VCaP (cell line): ENCODE measurements at regions not wholly inside any gene's neighbourhood (a gene's known extent, or its start where the extent isn't known, plus 50 kb on each side); places are given as distances from the start of the nearest gene placed in this dataset.

Experiments
- H3K27ac ChIP-seq: fragments of 450-650 bp; 2 replicates; pipeline ENCODE4 v1.5.1; 2017
- TF ChIP-seq, protein P1 (sequence below): fragments of 450-650 bp; conservative IDR thresholded peaks from 2 replicates; pipeline ENCODE4 v1.5.1; 2017; ENCODE audit warnings: mild to moderate bottlenecking, moderate library complexity

DNA sequence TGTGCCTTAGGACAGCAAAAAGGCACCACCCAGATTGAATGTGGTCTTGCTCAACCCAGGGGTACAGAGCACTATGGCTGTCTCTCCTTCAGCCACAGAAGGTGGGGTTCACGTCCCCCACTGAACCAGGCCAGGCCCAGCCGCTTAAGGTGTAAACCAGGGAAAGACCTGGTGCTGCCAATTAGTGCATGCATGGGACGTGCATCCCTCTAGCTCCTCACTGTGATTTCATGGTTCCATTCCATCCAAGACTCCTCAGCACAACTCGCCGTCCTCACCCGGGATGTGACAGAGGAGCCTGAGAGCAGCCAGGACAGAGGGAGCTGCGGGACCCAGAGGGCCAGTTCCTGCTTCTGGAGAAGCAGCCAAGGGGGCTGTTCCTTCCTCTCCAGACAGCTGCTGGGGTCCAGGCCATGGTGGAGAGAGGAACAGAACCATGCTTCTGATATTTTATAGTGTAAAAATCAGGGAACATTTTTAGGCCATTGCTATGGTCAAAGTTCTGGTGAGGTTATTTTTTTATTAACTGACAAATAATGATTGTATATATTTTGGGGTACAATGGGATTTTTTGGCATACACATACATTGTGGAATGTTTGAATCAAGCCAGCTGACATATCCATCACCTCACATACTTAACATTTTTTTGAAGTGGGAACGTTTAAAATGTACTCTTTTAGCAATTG is 492.2 kb upstream of the B3GAT1 start:
- no peak overlapping the region for H3K27ac ChIP-seq
- TF ChIP-seq, protein P1, sequence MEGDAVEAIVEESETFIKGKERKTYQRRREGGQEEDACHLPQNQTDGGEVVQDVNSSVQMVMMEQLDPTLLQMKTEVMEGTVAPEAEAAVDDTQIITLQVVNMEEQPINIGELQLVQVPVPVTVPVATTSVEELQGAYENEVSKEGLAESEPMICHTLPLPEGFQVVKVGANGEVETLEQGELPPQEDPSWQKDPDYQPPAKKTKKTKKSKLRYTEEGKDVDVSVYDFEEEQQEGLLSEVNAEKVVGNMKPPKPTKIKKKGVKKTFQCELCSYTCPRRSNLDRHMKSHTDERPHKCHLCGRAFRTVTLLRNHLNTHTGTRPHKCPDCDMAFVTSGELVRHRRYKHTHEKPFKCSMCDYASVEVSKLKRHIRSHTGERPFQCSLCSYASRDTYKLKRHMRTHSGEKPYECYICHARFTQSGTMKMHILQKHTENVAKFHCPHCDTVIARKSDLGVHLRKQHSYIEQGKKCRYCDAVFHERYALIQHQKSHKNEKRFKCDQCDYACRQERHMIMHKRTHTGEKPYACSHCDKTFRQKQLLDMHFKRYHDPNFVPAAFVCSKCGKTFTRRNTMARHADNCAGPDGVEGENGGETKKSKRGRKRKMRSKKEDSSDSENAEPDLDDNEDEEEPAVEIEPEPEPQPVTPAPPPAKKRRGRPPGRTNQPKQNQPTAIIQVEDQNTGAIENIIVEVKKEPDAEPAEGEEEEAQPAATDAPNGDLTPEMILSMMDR, result no peak

DNA sequence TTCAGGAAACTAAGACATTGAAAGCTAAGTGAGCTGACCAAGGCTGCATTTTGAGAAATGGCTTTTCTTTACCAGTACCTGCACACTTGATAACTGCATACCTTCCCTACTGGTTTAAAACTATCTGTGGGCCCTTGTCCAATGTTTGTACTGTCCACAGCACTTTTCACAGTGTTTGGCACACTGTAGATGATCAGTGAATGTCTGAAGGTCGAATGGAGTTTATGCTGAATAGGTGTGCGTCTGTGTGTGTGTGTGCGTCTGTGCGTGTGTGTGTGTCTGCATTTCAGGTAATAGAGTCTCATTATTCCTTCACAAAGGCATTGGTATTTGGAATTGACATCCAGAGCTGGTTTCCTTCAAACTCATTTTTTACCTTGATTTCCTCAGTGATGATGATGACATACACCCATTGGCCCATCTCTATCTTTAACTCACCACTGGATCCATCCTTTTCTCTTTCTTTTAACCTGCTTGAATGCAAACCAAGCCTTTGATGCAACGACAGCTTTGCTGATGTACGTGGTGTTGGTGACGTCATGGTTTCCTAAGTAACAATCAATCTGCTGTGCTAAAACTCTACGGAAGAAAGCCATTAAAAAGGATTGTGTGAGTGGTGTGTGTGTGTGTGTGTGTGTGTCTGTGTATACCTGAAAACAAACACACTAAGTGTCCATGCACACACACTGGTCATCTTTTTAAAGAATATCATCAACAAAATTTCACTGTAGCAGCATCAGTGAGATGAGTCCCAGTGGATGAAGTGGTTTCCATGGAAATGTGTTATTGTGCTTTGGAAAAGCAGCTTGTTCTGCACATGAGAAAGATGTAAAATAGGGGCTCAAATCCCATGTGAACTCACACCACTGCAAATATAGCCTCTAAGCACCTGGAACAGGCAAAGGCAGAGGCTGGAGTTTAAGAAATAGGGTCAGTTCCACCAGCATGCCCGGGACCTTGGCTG is 490.2 kb upstream of the B3GAT1 start:
- no peak overlapping the region for H3K27ac ChIP-seq
- TF ChIP-seq, protein P1, result no peak

DNA sequence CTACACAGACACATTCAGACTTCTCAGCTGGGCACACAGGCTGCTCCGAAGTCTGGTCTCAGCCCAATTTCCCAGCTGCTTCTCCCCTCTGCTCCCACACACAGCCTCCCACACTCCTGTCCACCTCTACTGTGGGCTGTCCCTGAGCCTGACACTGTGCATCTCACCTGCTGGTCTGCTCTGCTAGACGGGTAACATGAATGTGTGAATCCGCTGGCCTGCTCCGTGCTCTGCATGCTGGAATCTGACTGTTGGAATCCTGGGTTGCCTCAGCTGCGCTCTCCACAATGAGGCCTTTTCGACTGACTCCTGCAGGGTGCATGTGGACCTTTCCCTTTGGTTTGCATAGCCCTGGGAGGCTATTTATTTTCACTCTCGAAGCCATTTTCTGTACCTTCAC is 489.5 kb upstream of the B3GAT1 start:
- H3K27ac ChIP-seq, result no peak overlapping the region
- TF ChIP-seq, protein P1, result no peak

DNA sequence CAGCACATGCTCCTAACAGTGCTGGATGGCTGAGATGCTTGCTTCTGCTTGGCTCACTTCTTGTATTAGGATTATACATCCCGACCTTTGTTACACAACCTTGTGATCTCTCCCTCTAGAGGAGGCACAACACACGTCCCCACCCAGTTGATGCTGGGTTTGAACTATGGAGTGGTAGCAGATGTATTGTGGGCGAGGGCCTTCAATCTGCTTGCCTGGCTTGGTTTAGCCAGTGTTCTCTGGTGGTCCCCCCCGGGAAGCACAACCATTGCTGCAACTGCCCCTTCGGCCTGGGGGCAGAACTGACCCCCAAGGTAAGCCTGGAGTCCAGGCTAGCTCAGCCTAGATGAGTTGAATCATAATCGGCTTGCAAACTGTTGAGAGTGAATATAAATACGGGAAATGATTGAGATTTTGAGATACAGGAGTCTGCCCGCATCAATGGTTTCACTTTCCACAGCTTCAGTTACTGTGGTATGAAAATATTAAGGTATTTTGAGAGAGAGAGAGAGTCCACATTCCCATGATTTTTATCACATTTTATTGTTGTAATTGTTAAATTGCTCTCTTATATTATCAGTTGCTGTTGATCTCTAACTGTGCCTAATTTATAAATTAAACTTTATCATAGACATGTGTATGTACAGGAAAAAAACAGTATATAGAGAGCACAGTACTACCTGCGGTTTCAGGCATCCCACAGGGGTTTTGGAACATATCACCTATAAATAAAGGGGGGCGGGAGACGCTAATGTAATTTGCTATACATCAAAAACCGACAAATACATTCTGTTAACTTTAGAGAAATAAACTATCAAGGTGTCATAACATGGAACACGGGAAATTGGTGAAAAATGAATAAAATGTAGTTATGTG is 482.0 kb upstream of the B3GAT1 start:
- TF ChIP-seq, protein P1, result no peak

DNA sequence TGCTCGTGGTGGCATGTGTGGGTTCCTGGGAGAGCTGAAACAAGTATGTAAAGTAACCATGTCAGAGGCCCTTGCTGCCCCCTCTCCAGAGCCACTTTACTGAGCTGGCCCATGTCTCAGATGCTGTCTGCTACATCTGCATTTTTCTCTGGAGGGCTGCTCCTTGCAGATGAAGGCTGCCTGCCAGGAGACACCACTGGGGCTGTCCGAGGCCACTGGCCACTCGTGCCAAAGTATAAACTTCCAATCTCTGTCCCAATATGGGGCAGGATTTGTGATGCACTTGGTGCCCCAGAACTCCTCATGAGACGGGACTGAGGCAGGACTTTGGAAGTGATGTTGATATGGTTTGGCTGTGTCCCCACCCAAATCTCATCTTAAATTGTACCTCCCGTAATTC is 478.4 kb upstream of the B3GAT1 start:
- TF ChIP-seq, protein P1, result no peak
- H3K27ac ChIP-seq, result no peak overlapping the region

More for the DNA sequence above, 482.0 kb upstream of the B3GAT1 start:
- H3K27ac ChIP-seq, result no peak overlapping the region

DNA sequence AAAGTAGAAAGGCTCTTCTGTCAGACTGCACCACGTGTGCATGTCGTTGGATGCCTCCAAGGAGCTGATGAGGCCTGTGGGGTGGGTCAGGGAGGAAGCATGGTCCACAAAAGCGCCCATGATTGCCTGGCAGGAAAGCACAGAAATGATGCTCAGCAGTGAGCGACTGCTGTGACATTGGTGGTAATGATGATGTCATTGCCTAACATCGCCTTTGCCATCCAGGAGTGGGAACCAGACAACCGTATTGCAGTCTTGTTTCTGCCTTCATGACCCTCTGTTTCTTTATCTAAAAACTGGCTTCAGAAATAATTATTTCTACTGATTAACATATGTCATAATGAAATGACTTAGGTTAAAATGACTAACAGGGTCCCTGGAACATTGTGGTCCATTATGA is 477.8 kb upstream of the B3GAT1 start:
- TF ChIP-seq, protein P1, result no peak
- H3K27ac ChIP-seq, result no peak overlapping the region
